ENCODE measurements at regions not wholly inside any gene's neighbourhood (a gene's known extent, or its start where the extent isn't known, plus 50 kb on each side); places are given as distances from the start of the nearest gene placed in this dataset.
"Not testable (repeated sequence)": the region's sequence is repeated elsewhere in the genome, so short reads cannot be mapped to it uniquely, and the experiment has no call there.

DNA sequence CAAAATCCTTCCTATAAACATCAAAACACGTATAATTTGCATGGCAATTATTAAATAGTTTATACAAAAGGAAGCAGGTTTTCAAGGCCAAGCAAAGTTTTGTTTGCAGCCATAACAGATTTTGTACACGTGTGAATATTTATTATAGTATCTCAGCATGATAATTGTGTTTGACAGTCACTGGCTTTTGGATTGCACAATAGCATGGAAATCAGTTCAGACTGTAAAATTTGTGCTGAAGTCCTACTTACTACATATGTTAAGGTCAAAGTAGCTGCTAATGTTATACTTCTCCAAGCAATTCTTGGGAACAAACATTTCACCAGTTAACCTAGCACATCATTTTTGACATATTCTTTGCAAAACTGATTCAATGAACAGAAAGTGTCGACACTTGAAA is 287.6 kb upstream of the POM121L12 start:
- Mint-ChIP-seq H3K4me1 (no peaks in the 10 kb centered on the region), H3K27me3 (ENCODE audit: insufficient read depth) (no peaks in the 10 kb centered on the region), H3K36me3 (ENCODE audit: low read depth) (no peaks in the 10 kb centered on the region), H3K4me3 (no peak overlapping the region), H3K27ac (no peak overlapping the region), H3K9me3 (no peaks in the 10 kb centered on the region)
- Histone ChIP-seq H3K27me3 (ENCODE audit: control insufficient read depth, insufficient read depth, low read length, poor library complexity, severe bottlenecking) (no peaks in the 10 kb centered on the region), H3K4me1 (ENCODE audit: control insufficient read depth, insufficient read depth, low read length) (no peaks in the 10 kb centered on the region), H3K9me3 (ENCODE audit: control insufficient read depth, low read length) (no peaks in the 10 kb centered on the region), H3K36me3 (ENCODE audit: control insufficient read depth, insufficient read depth, low read length) (no peaks in the 10 kb centered on the region), H3K9ac (ENCODE audit: extremely low read depth, low read length, poor library complexity, severe bottlenecking) (no peak overlapping the region), H3K27ac (ENCODE audit: low read depth, low read length) (no peak overlapping the region), H3K4me3 (ENCODE audit: low read length) (no peak overlapping the region)
- TF ChIP-seq, protein P1, sequence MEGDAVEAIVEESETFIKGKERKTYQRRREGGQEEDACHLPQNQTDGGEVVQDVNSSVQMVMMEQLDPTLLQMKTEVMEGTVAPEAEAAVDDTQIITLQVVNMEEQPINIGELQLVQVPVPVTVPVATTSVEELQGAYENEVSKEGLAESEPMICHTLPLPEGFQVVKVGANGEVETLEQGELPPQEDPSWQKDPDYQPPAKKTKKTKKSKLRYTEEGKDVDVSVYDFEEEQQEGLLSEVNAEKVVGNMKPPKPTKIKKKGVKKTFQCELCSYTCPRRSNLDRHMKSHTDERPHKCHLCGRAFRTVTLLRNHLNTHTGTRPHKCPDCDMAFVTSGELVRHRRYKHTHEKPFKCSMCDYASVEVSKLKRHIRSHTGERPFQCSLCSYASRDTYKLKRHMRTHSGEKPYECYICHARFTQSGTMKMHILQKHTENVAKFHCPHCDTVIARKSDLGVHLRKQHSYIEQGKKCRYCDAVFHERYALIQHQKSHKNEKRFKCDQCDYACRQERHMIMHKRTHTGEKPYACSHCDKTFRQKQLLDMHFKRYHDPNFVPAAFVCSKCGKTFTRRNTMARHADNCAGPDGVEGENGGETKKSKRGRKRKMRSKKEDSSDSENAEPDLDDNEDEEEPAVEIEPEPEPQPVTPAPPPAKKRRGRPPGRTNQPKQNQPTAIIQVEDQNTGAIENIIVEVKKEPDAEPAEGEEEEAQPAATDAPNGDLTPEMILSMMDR (conservative IDR thresholded peaks at IDR 0.05) = no peak
- 80 to 91% methylated on average over 1 to 3 of the region's 3 CpGs for WGBS, 2 experiments (ENCODE audit: insufficient coverage in 1 of 2, insufficient read length in 1 of 2)
- no peak for DNase-seq

DNA sequence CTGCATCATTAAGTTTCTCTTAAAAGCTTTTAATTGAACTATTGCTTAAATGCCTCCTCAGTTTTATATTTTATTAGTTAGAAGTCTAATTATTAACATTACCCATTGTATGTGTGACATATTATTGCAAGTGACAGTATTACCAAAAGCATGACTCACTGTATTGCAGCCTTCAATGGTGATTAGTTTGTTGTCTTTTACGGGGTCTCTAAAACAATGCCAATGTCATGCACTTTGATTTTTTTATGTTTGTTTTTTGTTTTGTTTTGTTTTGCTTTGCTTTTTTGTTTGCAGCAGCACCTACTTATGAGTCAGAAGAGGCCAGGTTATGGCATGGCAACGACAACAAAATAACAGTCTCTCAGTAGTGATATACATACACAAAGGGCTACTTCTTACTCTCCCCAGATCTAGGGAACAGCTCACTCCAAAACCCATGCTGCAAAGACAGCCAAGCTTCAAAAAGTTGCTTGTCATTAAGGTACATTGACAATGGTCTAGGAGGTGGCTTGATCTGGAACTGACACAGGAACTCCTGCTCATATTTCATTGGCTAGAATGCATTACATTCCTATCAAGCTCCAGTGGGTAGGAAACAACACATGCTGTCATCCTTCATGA is 293.7 kb upstream of the POM121L12 start:
- WGBS, 2 experiments (ENCODE audit: insufficient coverage in 1 of 2, insufficient read length in 1 of 2) = 87 to 90% methylated on average over 2 of the region's 2 CpGs
- no peaks in the 10 kb centered on the region for H3K36me3 Mint-ChIP-seq (ENCODE audit: low read depth)
- H3K9me3 Mint-ChIP-seq = no peaks in the 10 kb centered on the region
- Histone ChIP-seq H3K36me3 (ENCODE audit: control insufficient read depth, insufficient read depth, low read length) (no peaks in the 10 kb centered on the region), H3K4me1 (ENCODE audit: control insufficient read depth, insufficient read depth, low read length) (no peaks in the 10 kb centered on the region), H3K27me3 (ENCODE audit: control insufficient read depth, insufficient read depth, low read length, poor library complexity, severe bottlenecking) (no peaks in the 10 kb centered on the region), H3K9ac (ENCODE audit: extremely low read depth, low read length, poor library complexity, severe bottlenecking) (no peak overlapping the region), H3K9me3 (ENCODE audit: control insufficient read depth, low read length) (no peaks in the 10 kb centered on the region), H3K27ac (ENCODE audit: low read depth, low read length) (no peak overlapping the region), H3K4me3 (ENCODE audit: low read length) (no peak overlapping the region)
- no peak overlapping the region for H3K4me3 Mint-ChIP-seq
- no peak overlapping the region for H3K27ac Mint-ChIP-seq
- H3K27me3 Mint-ChIP-seq (ENCODE audit: insufficient read depth) = no peaks in the 10 kb centered on the region
- DNase-seq = no peak
- no peaks in the 10 kb centered on the region for H3K4me1 Mint-ChIP-seq
- TF ChIP-seq, protein P1 (conservative IDR thresholded peaks at IDR 0.05) = no peak

DNA sequence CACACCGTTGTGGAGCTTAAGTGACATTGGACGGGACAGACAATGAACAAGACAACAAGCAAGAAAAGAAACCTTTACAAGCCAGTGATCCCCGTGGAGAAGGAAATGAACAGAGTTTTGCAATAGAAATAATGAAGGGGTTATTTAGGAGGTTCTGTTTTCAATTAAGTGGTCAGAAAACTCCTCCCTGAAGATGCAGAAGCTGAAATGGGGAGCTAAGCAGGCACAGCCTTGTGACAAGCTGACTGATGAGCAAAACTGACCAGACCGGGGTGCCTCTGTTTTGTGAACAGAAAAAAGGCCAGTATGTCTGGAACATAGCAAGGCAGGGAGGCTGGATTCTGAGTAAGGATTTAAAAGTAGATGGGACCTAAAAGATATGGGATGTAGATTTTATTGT is 299.8 kb upstream of the POM121L12 start:
- no peak overlapping the region for H3K27ac ChIP-seq (ENCODE audit: low read depth, low read length)
- no peaks in the 10 kb centered on the region for H3K4me1 Mint-ChIP-seq
- no peak overlapping the region for H3K4me3 ChIP-seq (ENCODE audit: low read length)
- no peak for DNase-seq
- H3K27me3 Mint-ChIP-seq (ENCODE audit: insufficient read depth) = no peaks in the 10 kb centered on the region
- no peak overlapping the region for H3K27ac Mint-ChIP-seq
- 83 to 92% methylated on average over 4 of the region's 4 CpGs for WGBS, 2 experiments (ENCODE audit: insufficient coverage in 1 of 2, insufficient read length in 1 of 2)
- H3K36me3 Mint-ChIP-seq (ENCODE audit: low read depth) = no peaks in the 10 kb centered on the region
- H3K27me3 ChIP-seq (ENCODE audit: control insufficient read depth, insufficient read depth, low read length, poor library complexity, severe bottlenecking) = no peaks in the 10 kb centered on the region
- peaks cover 3% of the 10 kb centered on the region for H3K9me3 Mint-ChIP-seq
- no peaks in the 10 kb centered on the region for H3K4me1 ChIP-seq (ENCODE audit: control insufficient read depth, insufficient read depth, low read length)
- TF ChIP-seq, protein P1 (conservative IDR thresholded peaks at IDR 0.05) = no peak
- H3K36me3 ChIP-seq (ENCODE audit: control insufficient read depth, insufficient read depth, low read length) = no peaks in the 10 kb centered on the region
- H3K9me3 ChIP-seq (ENCODE audit: control insufficient read depth, low read length) = peaks cover 5% of the 10 kb centered on the region
- no peak overlapping the region for H3K9ac ChIP-seq (ENCODE audit: extremely low read depth, low read length, poor library complexity, severe bottlenecking)
- no peak overlapping the region for H3K4me3 Mint-ChIP-seq

DNA sequence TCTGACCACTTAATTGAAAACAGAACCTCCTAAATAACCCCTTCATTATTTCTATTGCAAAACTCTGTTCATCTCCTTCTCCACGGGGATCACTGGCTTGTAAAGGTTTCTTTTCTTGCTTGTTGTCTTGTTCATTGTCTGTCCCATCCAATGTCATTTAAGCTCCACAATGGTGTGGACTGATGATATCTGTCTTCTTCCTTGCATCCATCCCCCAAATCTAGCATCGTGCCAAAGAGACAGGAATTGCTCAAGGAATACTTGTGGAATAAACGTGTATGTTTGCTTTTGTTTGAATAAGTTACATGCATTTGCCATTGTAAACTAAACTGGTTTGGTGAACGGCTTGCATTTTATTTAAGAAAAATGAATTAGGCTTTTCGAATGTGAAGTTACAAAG is 306.8 kb upstream of the POM121L12 start:
- not testable (repeated sequence) for H3K27ac ChIP-seq (ENCODE audit: low read depth, low read length); H3K4me3 ChIP-seq (ENCODE audit: low read length); H3K27me3 ChIP-seq (ENCODE audit: control insufficient read depth, insufficient read depth, low read length, poor library complexity, severe bottlenecking); H3K9me3 Mint-ChIP-seq; H3K9ac ChIP-seq (ENCODE audit: extremely low read depth, low read length, poor library complexity, severe bottlenecking); H3K9me3 ChIP-seq (ENCODE audit: control insufficient read depth, low read length); DNase-seq; H3K36me3 Mint-ChIP-seq (ENCODE audit: low read depth); H3K27me3 Mint-ChIP-seq (ENCODE audit: insufficient read depth); H3K4me3 Mint-ChIP-seq; H3K4me1 ChIP-seq (ENCODE audit: control insufficient read depth, insufficient read depth, low read length); H3K36me3 ChIP-seq (ENCODE audit: control insufficient read depth, insufficient read depth, low read length); H3K27ac Mint-ChIP-seq; H3K4me1 Mint-ChIP-seq
- WGBS, 2 experiments (ENCODE audit: insufficient coverage in 1 of 2, insufficient read length in 1 of 2) = 80 to 87% methylated on average over 1 to 4 of the region's 5 CpGs
